ENCODE measurements at regions not wholly inside any gene's neighbourhood (a gene's known extent, or its start where the extent isn't known, plus 50 kb on each side); places are given as distances from the start of the nearest gene placed in this dataset.

DNA sequence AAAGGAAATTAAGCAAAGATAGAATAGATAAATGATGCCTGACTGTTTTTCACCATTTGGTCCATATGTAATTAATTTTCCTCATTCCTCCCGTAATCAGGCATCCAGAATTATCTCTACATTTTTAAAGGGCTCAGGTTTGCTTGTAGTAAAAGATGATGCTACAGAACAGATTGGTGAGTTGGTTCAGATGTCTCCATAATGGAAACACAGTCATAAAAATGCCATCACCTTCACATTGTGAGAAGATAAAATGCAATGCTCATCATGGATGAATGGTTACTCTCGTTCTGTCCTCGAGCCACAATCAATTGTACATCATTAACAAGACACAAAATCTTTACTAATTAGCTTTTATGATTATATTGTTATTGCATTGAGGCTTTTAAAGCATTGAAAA, 64.9 kb upstream of the CELF2 start:
- intact Hi-C loops (cut with DNase I): no loop called here
- no peak overlapping the region for H3K4me3 ChIP-seq
- no peak for ATAC-seq

DNA sequence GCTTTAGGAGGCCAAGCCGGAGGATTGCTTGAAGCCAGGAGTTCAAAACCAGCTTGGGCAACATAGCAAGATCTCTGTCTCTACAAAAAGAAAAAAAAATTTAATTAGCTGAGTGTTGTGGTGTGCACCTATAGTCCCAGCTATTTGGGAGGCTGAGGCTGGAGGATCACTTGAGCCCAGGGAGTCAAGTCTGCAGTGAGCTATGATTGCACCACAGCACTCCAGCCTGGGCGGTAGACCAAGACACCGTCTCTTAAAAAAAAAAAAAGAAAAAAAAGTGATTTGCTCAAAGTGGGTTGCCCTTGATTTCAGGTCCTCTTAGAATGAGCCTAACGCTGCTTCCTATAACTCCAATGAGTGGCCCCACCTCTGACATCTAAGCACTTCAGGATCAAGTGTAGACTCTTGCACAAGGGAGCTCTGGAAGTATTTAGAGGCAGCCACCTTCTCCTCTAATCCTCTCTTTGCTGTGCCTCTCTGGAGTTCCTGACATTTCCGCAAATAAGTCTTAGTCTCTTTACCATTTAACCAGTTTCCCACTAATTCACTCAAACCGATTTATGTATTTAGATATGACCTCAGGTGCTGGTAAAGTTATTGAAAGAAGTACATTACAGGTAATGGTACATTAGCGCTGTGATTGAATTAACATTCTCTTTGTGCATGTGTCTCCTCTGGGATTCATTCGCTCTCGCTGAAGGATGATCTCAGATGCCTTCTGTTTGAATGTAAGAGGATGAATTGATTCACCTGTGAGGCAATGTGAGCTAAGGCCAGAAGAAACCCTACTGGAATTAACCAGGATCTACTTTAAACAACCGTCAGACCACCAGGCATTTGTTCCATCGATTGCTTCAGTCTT, 60.8 kb upstream of the CELF2 start:
- DNase-seq (no peak), ATAC-seq (peak; percentile 87 to 91)
- intact Hi-C loops (cut with DNase I): no loop called here
- Histone ChIP-seq H3K27ac (no peak overlapping the region), H3K4me1 (no peaks in the 10 kb centered on the region), H3K4me3 (no peak overlapping the region), H3K36me3 (no peaks in the 10 kb centered on the region), H3K27me3 (ENCODE audit: low read depth) (no peaks in the 10 kb centered on the region), H3K9me3 (no peaks in the 10 kb centered on the region)
- TF ChIP-seq, protein P1, sequence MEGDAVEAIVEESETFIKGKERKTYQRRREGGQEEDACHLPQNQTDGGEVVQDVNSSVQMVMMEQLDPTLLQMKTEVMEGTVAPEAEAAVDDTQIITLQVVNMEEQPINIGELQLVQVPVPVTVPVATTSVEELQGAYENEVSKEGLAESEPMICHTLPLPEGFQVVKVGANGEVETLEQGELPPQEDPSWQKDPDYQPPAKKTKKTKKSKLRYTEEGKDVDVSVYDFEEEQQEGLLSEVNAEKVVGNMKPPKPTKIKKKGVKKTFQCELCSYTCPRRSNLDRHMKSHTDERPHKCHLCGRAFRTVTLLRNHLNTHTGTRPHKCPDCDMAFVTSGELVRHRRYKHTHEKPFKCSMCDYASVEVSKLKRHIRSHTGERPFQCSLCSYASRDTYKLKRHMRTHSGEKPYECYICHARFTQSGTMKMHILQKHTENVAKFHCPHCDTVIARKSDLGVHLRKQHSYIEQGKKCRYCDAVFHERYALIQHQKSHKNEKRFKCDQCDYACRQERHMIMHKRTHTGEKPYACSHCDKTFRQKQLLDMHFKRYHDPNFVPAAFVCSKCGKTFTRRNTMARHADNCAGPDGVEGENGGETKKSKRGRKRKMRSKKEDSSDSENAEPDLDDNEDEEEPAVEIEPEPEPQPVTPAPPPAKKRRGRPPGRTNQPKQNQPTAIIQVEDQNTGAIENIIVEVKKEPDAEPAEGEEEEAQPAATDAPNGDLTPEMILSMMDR (IDR thresholded peaks at IDR 0.05): no peak

More for the DNA sequence above, 64.9 kb upstream of the CELF2 start:
- no peak for DNase-seq
- TF ChIP-seq, protein P1 (IDR thresholded peaks at IDR 0.05): no peak
- Histone ChIP-seq H3K4me1 (no peaks in the 10 kb centered on the region), H3K27ac (no peak overlapping the region), H3K9me3 (no peaks in the 10 kb centered on the region), H3K27me3 (ENCODE audit: low read depth) (no peaks in the 10 kb centered on the region), H3K36me3 (no peaks in the 10 kb centered on the region)

DNA sequence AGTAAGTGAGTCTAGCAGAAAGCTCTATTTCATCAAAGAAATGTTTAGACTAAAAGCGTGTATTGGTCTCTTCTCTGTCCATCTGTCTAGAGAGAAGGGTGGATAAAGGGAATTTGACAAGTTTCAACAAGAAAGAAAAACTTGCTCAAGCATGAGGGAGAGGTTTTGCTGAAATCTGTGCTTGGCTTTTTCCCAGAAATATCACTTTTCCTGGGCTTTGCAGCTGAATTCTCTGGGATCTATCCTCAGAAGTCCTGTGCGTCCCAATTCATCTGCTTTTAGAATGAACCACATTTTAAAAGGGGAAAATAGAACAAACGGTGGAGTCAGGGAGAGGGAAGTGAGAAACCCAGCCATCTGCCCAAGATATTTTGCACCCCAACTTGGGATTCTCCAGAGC, 59.6 kb upstream of the CELF2 start:
- intact Hi-C loops (cut with DNase I): no loop called here
- no peak for DNase-seq
- H3K27ac ChIP-seq: no peak overlapping the region
- H3K36me3 ChIP-seq: no peaks in the 10 kb centered on the region
- no peaks in the 10 kb centered on the region for H3K27me3 ChIP-seq (ENCODE audit: low read depth)
- no peaks in the 10 kb centered on the region for H3K4me1 ChIP-seq
- H3K4me3 ChIP-seq: no peak overlapping the region
- no peaks in the 10 kb centered on the region for H3K9me3 ChIP-seq
- no peak for ATAC-seq
- TF ChIP-seq, protein P1 (IDR thresholded peaks at IDR 0.05): no peak

DNA sequence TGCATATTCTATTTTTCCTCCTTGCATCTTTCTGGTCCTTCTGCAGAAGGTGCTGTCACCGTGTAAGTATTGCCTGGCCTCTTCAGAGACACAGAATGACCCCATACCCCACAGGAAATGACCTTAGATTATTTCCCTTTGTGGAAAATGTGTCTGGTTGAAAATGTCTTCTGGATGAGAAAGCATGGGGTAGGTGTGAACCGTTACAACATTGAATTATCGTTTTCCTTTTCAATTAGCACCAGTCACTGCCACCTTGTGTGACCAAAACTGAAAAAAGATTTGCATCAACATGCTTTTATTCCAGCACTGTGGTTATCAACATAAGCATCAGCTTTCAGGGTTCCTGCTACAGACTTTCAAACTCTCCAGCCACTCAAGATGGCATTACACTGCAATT, 58.0 kb upstream of the CELF2 start:
- no peak overlapping the region for H3K27ac ChIP-seq
- no peak for ATAC-seq
- H3K9me3 ChIP-seq: no peaks in the 10 kb centered on the region
- no peaks in the 10 kb centered on the region for H3K36me3 ChIP-seq
- TF ChIP-seq, protein P1 (IDR thresholded peaks at IDR 0.05): no peak
- no peaks in the 10 kb centered on the region for H3K4me1 ChIP-seq
- no peaks in the 10 kb centered on the region for H3K27me3 ChIP-seq (ENCODE audit: low read depth)
- DNase-seq: no peak
- no peak overlapping the region for H3K4me3 ChIP-seq
- intact Hi-C loops (cut with DNase I): no loop called here

DNA sequence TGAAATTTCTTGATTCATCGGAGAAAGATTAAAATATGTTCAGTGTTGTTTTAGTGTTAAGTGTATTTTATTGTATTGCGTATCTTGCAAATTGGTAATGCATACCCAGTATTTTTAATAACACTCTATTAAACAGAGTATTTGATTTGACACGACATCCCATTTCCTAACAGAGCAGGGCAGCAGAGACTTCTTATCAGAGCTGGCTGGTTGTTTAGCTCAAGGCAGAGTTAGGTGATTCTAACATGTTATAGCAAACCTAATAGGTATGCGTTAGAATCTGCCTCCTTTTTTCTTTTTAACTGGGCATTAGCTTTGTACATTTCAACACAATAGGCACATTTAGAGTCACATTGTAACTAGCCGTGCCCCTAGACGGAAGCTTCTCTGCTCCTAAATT, 57.1 kb upstream of the CELF2 start:
- Histone ChIP-seq H3K9me3 (no peaks in the 10 kb centered on the region), H3K4me1 (no peaks in the 10 kb centered on the region), H3K27ac (no peak overlapping the region), H3K36me3 (no peaks in the 10 kb centered on the region), H3K4me3 (no peak overlapping the region), H3K27me3 (ENCODE audit: low read depth) (no peaks in the 10 kb centered on the region)
- intact Hi-C loops (cut with DNase I): no loop called here
- ATAC-seq (no peak), DNase-seq (no peak)
- TF ChIP-seq, protein P1 (IDR thresholded peaks at IDR 0.05): no peak
